Esophagus squamous epithelium (tissue), 5 donors: ENCODE measurements at regions not wholly inside any gene's neighbourhood (a gene's known extent, or its start where the extent isn't known, plus 50 kb on each side); places are given as distances from the start of the nearest gene placed in this dataset.

ENCODE experiments used
- DNase-seq: peaks from one replicate; lab custom pipeline; 2025; lab: John Stamatoyannopoulos, UW
- H3K27ac ChIP-seq, 4 donors: fragments of 200-600 bp; sonication (generic); one replicate each; pipeline ENCODE4 v1.5.1; 2016 to 2019; ENCODE audit warnings: mild to moderate bottlenecking in 1 of 4
- H3K27me3 ChIP-seq, 4 donors: fragments of 200-600 bp; sonication (generic); 1 replicate in 3 of 4; 2 replicates in 1 of 4; pipeline versions ENCODE4 v1.5.1 to v1.6.0; 2017 to 2021; ENCODE audit warnings: antibody characterized with exemption in 1 of 4
- H3K36me3 ChIP-seq, 3 donors: fragments of 200-600 bp; sonication (generic); one replicate each; pipeline ENCODE4 v1.5.1; 2016 to 2019
- H3K4me1 ChIP-seq, 3 donors: fragments of 200-600 bp; sonication (generic); one replicate each; pipeline ENCODE4 v1.5.1; 2017 to 2019
- H3K4me3 ChIP-seq, 4 donors: fragments of 200-600 bp; sonication (generic); 1 replicate in 3 of 4; 2 replicates in 1 of 4; pipeline ENCODE4 v1.5.1; 2016 to 2019; ENCODE audit warnings: mild to moderate bottlenecking in 2 of 4, moderate library complexity in 1 of 4
- H3K9me3 ChIP-seq, 3 donors: fragments of 200-600 bp; sonication (generic); one replicate each; pipeline ENCODE4 v1.5.1; 2016 to 2019
- CTCF ChIP-seq, 6 experiments: fragments of 450-650 bp in 4 of 6; fragments of 200-600 bp in 2 of 6; sonication (generic) in 2 of 6; IDR thresholded peaks; one replicate each; pipeline ENCODE4 v1.5.1; 2016 to 2019; ENCODE audit warnings: antibody characterized with exemption in 6 of 6, mild to moderate bottlenecking in 4 of 6, moderate library complexity in 4 of 6
- POLR2A ChIP-seq, 4 donors: fragments of 450-650 bp; IDR thresholded peaks; one replicate each; pipeline ENCODE4 v1.6.1; 2017; ENCODE audit warnings: antibody characterized with exemption in 4 of 4, mild to moderate bottlenecking in 4 of 4, moderate library complexity in 3 of 4
- WGBS, 2 donors: methylation state at CpG; one replicate each; pipeline ENCODE4 v1.1.5; 2018; 5-methylcytosine and 5-hydroxymethylcytosine counted together
- intact Hi-C: fragments of 100-400 bp; cut with DNase I; formaldehyde crosslinking; loops from one replicate; pipeline ENCODE4 v1.15.0; 2022
- donor health status: DM: yes; HTN: yes; CAD: no.

GRCh38 chr20:60518022-60518421 is 559.8 kb downstream of the CDH26 start:
- no peak for TF ChIP-seq CTCF (IDR thresholded peaks at IDR 0.05)
- no peak for TF ChIP-seq POLR2A (IDR thresholded peaks at IDR 0.05)
- Histone ChIP-seq H3K27me3 (no peaks in the 10 kb centered on the region), H3K36me3 (no peaks in the 10 kb centered on the region), H3K9me3 (no peaks in the 10 kb centered on the region), H3K4me3 (no peak overlapping the region), H3K27ac (no peak overlapping the region), H3K4me1 (no peaks in the 10 kb centered on the region)
- no peak for DNase-seq
- intact Hi-C loops: no loop called here
- 56 to 71% methylated on average over 1 of the region's 1 CpG for WGBS, 2 donors

- H3K36me3 ChIP-seq: no peaks in the 10 kb centered on the region
- no peaks in the 10 kb centered on the region for H3K4me1 ChIP-seq
- 64 to 84% methylated on average over 2 of the region's 2 CpGs for WGBS, 2 donors
- no peak overlapping the region for H3K27ac ChIP-seq
- H3K9me3 ChIP-seq: no peaks in the 10 kb centered on the region
- no peaks in the 10 kb centered on the region for H3K27me3 ChIP-seq
- no peak overlapping the region for H3K4me3 ChIP-seq
- DNase-seq: no peak
- no peak for TF ChIP-seq CTCF (IDR thresholded peaks at IDR 0.05)
- TF ChIP-seq POLR2A (IDR thresholded peaks at IDR 0.05): no peak
- intact Hi-C loops: no loop called here
These were observed 567.2 kb downstream of the CDH26 start for GRCh38 chr20:60525397-60525796.

- H3K27ac ChIP-seq: no peak overlapping the region
- no peaks in the 10 kb centered on the region for H3K36me3 ChIP-seq
- intact Hi-C loops: no loop called here
- no peaks in the 10 kb centered on the region for H3K9me3 ChIP-seq
- H3K27me3 ChIP-seq: no peaks in the 10 kb centered on the region
- H3K4me1 ChIP-seq: no peaks in the 10 kb centered on the region
- 58 to 69% methylated on average over 7 of the region's 7 CpGs for WGBS, 2 donors
- TF ChIP-seq CTCF (IDR thresholded peaks at IDR 0.05): no peak
- no peak for TF ChIP-seq POLR2A (IDR thresholded peaks at IDR 0.05)
- no peak overlapping the region for H3K4me3 ChIP-seq
- no peak for DNase-seq
These were observed 569.4 kb downstream of the CDH26 start for GRCh38 chr20:60527656-60528055.

GRCh38 chr20:60528141-60528540 is 569.9 kb downstream of the CDH26 start:
- 80% methylated on average over 3 to 4 of the region's 5 CpGs for whole genome bisulfite sequencing, 2 donors
- no peak overlapping the region for H3K4me3 ChIP-seq
- intact Hi-C loops: no loop called here
- H3K36me3 ChIP-seq: no peaks in the 10 kb centered on the region
- H3K27me3 ChIP-seq: no peaks in the 10 kb centered on the region
- DNase-seq: no peak
- H3K9me3 ChIP-seq: no peaks in the 10 kb centered on the region
- no peak overlapping the region for H3K27ac ChIP-seq
- no peak for TF ChIP-seq POLR2A (IDR thresholded peaks at IDR 0.05)
- TF ChIP-seq CTCF (IDR thresholded peaks at IDR 0.05): no peak
- no peaks in the 10 kb centered on the region for H3K4me1 ChIP-seq

- DNase-seq: no peak
- intact Hi-C loops: no loop called here
- Histone ChIP-seq H3K4me3 (no peak overlapping the region), H3K27ac (no peak overlapping the region), H3K4me1 (no peaks in the 10 kb centered on the region), H3K9me3 (no peaks in the 10 kb centered on the region), H3K27me3 (no peaks in the 10 kb centered on the region), H3K36me3 (no peaks in the 10 kb centered on the region)
- WGBS, 2 donors: 69% methylated on average over 5 of the region's 5 CpGs
- TF ChIP-seq CTCF (IDR thresholded peaks at IDR 0.05): no peak
- TF ChIP-seq POLR2A (IDR thresholded peaks at IDR 0.05): no peak
These were observed 570.9 kb downstream of the CDH26 start for GRCh38 chr20:60529149-60529548.
